ENCODE measurements at regions not wholly inside any gene's neighbourhood (a gene's known extent, or its start where the extent isn't known, plus 50 kb on each side); places are given as distances from the start of the nearest gene placed in this dataset.
"Not testable (repeated sequence)": the region's sequence is repeated elsewhere in the genome, so short reads cannot be mapped to it uniquely, and the experiment has no call there.

DNA sequence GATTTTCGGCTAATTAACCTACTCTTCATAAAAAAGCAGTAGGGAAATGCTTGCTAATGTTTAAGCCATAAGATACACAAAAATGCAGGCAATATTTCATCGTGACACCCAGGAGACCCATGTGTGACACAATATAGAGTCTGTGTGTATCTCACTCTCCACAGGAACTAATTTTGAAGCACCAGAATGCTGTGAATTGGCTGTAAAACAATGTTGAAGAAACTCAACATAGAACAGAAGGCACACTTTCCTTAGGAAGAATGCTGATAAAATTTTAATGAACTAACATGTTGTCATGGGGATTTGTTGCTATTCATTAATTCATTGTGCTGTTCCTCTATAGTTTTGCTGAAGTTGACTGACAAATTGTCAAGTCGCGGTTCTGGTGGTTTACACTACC is 249.4 kb upstream of the TFAP2D start:
- DNase-seq (ENCODE audit: low read depth in 2 of 2) = no peak

DNA sequence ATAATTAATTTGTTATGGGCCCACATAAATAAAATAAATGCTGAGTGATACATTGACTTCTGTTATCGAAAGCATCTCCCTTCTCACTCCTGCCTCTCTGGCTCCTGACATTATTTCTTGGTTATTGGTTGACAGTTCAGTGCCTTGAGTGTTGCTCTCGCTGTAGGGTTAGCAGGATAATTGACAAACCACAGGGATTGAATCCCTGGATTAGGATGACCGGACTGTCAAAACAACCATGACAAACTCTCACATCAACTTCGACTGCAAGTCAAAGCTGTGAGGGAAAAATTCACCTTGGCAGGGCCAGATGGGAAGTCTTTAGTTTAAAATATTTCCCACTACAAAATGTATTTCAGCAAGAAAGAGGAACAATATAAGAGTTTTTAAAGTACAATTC is 245.4 kb upstream of the TFAP2D start:
- no peak for DNase-seq (ENCODE audit: low read depth in 2 of 2)

DNA sequence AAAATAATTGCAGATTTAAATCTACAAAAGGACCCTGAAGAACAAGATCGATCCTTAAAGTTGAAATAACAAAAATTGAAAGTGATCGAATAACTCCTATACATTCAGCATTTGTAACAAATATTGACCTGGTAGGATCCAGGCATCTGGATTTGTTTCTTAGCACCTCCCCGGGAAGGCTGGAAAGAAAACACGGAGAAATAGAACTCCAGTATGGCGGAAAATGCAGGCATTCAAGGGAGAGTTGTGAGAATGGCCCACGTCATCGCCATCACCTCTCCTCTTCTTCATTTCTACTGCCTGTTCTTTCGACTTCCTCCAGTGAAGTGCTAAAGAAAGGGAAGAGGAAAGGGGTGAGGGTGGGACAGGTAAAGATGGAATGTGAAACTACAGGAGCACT is 242.3 kb upstream of the TFAP2D start:
- DNase-seq (ENCODE audit: low read depth in 2 of 2) = no peak

DNA sequence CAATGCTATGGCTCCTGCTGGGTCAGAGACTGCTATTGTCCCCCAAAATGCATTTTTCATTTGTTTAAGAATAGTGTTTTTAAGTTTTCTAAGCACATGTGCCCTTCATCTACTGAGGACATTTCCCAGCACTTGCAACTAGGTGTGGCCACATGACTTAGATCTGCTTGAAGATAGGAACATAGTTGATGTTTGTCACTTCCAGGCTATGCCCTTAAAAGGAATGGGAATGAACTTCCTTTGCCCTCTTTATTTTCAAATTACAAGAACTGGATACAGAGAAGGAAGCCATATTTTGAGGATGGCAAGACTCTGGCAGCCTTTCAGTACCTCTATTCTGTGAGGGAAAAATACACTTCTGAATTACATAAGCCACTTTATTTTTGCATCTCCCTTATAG is 203.0 kb upstream of the TFAP2D start:
- DNase-seq (ENCODE audit: low read depth in 2 of 2) = no peak

DNA sequence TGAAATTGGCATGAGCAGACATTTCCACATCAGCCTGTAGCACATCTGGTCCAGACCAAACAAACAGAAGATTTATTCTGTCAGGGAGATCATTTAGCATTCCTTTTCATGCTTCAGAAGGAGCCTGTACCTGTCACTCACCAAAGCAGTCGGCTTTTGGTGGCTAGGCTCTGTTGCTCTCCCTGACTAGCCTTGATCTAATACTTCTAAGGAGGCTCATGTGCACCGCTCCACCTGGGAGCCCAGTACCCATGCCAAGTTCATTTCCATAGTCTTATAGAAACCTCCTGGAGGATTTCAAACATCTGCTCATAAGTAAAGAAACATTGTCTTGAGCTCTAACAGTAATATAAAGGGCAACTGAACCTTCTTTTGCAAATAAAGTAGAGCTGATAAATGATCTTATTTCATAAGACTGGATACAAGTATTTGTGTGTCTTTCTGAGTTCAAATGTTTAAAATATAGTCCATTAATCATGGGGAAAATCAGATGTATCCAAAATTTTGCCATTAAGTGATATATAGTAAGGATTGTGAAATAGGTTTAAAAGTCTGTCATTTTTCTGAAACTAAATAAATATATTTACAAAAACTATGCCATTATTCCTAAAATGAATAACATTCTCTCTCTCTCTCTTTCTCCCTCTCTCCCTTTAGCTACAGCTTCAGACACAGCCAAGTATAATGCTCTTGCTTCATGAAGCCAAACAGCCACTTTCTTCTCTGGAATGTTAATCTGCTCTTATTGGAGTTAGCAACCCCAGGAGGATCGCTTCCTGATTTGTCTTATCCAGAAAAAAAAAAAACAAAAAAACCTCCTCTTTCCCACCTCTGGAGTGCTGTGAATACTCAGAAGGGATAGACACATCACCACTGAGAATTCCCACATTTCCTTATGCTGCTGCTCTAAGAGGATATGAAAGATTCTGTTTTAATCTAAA is 192.7 kb upstream of the TFAP2D start:
- DNase-seq (ENCODE audit: low read depth in 2 of 2) = no peak

DNA sequence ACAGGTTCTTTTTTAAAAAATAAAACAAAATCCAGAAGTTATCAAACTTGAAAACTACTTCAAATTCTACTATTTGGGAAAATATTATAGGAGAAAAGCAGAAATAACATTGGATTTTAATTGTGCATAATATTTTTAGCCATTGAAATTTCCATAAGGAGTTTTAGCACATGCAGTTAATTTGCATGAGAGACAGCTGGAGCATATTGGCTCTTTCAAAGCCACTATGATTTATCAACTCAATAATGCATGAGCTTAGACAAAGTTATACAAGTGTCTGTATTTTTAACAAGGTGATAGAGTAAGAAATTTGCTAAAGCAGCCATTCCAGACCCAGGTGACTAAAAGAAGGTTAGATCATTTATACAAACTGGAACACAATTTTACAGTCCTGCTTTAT is 189.0 kb upstream of the TFAP2D start:
- no peak for DNase-seq (ENCODE audit: low read depth in 2 of 2)

DNA sequence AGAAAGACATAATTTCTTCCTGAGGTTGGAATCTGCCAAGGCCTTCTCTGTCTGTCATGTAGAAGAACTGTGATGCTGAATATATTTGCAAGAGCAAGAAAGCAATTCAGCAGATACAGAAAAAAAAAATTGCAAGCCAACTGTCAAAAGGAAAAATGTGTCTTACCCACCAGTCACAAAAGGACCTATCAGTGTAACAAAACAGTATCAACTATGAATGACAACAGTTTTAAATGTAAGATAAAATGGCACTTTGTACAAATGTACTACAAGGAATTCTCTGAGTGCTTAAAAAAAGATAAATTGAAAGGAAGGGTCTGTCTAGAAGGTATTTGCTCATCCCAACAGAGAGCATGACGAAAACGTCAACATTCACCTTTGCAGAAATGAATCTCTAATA is 185.3 kb upstream of the TFAP2D start:
- no peak for DNase-seq (ENCODE audit: low read depth in 2 of 2)

DNA sequence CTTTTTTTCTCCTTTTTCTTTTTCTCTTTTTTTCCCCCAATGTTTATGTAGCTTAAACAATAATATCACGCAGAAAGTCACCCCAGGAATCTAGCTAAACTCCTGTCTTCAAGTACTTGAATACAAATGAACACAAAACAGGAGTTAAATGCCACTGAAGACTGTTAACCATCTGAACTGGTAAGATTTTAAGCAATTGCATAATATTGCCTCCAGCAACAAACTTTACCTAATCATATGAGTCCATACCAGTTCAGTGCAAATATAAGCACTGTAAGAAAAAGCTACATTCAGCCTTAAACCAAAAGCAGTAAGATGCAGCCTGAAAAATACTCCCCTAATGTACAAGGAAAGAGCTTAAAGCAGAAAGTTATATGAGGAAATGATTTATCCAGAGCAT is 173.9 kb upstream of the TFAP2D start:
- no peak for DNase-seq (ENCODE audit: low read depth in 2 of 2)

DNA sequence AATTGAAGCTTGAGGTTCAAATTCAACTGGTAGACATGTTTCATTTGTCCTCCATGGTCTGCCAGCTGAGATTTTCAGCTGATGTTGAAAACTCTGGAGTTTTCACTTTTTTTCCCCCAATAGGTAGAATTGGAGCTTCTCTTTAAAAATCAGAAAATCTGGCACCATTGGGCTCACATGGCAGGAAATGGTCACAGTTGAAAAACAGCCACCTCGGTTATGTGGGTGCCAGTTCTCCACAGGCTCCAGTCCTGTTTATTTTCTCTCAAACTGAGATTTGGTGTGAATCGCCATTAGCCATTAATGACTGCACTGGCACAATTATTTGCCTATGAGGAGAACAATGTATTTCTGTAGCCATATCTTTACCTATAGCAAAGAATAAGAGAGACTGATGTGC is 171.4 kb upstream of the TFAP2D start:
- DNase-seq (ENCODE audit: low read depth in 2 of 2) = no peak

DNA sequence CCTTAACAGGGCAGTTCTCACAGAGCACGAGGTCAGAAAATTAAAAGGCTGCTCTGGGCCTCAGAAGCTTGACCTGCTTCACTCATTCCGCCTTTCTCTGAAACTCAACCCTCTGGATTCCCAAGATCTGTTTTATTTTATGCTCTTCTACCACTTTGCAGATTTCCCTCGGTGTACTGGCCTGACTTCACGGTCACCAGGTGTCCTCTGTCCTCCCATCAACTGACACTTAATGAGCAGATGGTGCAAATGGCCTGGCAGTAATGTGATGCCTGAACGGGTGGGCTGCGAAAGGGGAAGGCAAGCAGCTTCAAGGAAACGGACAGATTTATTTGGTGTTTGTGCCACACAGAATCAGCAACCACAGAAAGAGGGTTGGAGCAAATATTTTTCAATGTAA is 169.7 kb upstream of the TFAP2D start:
- no peak for DNase-seq (ENCODE audit: low read depth in 2 of 2)

DNA sequence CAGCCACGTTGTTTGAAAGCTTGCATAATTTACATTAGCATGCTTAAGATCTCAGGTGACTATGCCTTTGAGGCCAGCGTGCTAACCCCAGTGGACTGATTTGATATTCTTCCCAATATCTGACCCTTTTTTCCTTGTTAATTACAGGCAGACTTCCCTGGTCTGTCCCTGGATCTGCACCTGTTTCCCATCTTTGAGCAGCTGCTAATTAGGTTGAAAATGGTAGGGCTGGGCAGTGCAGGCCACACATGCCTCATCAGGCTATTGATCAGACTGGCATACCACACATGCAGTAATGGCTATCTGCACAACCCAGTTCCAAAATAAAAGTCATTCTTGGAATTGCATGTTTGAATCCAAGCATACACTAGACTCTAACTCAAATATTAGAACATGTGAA is 164.3 kb upstream of the TFAP2D start:
- no peak for DNase-seq (ENCODE audit: low read depth in 2 of 2)

DNA sequence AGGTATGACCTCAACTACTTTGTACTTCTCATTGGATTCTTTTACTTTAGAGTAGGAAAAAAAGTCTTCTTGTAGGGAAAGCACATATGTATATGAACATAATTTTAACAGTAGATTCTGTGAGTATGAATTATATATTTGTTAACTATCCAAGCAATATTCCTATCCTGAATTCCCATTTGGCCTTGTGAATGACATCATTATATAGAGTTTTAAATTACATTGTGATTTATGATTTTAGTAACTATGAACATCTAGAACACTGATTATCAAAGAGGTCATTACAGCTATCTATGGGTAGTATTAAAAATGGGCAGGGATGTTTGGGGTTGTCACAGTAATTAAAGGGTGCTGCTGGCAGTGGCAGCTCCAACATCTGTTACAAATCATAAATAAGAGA is 163.9 kb upstream of the TFAP2D start:
- no peak for DNase-seq (ENCODE audit: low read depth in 2 of 2)

DNA sequence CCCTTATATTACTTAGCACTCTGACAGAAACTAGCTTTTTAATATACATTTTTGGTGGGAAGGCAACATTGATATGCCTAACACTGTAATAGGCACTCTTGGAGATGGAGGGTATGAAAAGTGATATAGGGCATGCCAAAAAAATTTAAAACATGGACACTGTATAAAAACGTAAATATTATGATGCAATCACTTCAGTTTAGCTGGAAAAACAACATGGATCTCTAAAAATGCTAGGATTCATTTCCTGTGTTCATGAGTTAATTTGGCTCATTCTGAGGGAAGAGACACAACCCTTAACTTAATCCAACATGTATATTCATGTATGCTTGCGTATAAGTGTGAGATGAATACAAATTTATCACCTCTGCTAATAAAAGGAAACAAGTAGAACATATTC is 157.3 kb upstream of the TFAP2D start:
- DNase-seq (ENCODE audit: low read depth in 2 of 2) = no peak

DNA sequence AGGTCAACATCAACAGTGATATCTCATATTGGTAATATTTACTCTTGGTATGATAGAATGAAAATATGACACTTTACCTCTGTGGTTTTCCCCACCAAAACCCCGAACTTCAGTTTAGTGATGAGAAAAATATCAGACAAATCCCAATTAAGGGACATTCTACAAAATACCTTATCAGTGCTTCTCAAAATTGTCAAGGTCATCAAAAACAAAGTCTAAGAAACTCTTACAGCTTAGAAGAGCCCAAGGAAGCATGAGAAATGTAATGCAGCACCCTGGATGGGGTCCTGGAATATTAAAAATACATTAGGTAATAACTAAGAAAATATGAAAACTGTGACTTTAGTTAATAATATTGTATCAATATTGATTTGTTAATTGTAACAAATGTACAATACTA is 148.3 kb upstream of the TFAP2D start:
- DNase-seq (ENCODE audit: low read depth in 2 of 2) = no peak

DNA sequence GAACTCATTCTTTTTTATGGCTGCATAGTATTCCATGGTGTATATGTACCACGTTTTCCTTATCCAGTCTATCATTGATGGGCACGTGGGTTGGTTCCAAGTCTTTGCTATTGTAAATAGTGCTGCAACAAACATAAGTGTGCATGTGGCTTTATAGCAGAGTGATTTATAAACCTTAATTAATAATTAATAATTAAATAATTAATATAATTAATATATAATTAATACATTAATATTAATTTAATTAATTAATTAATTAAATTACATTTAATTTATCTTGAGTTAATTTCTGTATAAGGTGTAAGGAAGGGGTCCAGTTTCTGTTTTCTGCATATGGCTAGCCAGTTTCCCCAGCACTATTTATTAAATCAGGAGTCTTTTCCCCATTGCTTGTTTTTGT is 142.1 kb upstream of the TFAP2D start:
- not testable (repeated sequence) for DNase-seq (ENCODE audit: low read depth in 2 of 2)

DNA sequence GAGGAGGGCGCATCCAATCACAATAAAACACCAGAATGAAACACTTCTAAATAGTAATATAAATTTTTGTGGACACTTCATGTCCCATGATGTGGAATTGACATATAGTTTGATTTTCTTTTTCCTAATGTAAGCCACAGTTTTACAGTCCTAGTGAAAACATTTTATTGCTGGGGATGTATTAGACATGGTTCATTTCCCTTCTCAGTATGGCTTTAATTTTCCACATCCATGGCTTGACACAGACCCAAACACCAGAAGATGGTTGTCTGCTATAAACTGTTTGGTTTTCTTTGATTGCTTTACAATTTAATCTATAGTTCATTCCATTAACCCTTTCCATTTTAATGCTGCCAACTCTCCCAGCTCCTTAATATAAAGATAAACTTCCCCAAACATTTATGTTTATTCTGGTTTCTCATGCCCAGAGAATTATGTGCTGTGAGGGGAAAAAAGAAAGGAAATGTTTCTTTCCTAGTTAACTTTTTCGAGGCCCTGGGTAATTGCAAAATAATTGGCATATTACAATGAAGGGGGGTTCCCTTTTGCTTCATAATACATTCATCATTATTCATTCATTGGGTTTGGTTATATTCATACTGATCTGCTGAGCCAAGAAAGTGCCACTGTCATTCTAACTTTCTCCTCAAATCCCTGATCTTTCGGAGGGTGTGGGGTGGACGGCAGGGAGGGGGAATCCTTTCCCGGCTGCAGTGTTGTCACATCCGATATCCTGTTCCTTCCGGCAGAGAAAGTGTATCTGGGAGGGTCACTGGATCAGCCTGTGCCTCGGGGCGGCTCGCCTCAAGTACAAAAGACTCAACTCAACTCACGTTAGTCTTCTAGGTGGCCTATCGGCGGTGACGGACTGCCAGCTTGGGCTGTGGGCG is 127.6 kb upstream of the TFAP2D start:
- DNase-seq (ENCODE audit: low read depth in 2 of 2) = no peak

DNA sequence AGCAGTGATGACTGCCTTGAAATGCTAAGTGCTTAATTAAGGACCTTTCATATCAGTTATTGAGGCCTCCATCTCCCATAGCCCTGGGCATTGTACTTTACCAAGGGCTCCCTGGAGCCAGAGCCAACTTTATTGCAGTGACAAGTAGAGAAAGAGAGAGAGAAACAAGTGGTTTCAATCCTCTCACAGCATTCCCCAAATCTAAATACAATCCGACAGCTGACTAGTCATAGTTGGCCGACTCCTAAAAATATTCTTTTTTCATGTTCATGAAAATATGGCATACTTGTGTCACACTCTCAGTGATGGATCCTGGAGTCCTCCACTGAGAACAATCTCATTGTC is 127.0 kb upstream of the TFAP2D start:
- DNase-seq (ENCODE audit: low read depth in 2 of 2) = no peak

DNA sequence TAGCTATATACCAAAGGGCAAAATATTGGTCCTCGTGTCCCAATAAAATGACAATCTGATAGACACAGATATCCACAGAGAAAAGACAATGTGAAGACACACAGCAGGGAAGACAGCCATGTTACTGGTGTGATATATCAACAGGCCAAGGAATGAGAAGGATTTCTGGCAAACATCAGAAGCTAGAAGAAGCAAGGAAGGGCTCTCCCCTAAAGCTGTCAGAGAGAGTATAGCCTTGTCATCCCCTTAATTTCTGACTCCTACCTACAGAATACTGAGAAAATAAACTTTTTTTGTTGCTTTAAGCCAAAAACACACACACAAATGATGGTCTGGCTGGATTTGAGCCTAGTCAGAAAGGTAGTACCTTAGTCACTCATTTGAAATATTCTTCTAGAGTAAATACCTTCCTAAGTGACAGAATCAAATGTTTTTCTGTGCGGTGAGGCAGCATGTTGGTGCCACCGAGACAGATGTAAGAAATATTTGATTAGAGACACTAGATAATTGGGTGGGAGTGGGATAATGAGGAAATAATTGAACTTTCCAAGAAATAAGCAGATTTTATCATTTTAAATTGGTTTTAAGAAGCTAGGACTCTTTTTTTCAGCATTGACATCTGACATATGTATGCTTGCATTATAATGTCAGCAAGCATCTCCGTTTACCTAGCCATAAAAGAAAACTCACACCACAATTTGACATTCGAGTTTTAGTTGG is 123.4 kb upstream of the TFAP2D start:
- DNase-seq (ENCODE audit: low read depth in 2 of 2) = no peak

DNA sequence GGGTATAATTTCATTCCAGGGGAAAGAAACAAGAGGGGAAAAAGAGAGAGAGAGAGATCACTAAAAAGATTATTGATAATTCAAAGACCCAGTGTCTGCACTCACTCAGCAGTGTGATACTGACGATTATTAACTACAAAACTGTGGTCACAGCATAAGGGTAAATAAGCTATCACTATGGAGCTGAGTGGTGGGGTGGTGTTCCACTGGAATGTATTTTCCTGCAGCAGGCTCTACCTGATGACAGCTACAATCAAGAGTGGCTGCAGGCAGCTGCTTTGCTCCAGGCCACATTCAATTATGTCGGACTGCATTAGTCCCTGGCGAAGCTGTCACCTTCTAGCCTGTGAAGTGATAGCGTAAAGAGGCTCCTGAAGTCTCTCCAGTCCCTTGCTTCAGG is 122.2 kb upstream of the TFAP2D start:
- DNase-seq (ENCODE audit: low read depth in 2 of 2) = no peak

DNA sequence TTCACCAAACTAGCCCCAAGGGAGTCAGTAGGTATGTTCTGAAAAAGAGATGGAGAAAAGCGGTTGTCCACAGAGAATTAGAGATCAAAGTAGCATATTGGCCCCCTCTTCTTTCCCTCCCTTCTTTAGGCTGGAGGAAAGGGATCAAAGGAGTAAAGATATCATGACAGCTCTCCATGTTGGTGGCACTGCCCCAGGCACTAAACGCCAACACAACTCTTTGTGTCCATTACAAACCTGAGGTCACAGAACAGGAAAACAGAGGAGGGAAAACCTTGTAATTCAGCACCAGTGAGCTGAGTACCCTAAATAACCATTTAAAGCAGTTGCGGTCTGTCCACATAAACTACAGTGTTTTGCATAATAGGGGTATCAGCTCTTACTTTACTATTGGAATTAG is 113.0 kb upstream of the TFAP2D start:
- no peak for DNase-seq (ENCODE audit: low read depth in 2 of 2)

DNA sequence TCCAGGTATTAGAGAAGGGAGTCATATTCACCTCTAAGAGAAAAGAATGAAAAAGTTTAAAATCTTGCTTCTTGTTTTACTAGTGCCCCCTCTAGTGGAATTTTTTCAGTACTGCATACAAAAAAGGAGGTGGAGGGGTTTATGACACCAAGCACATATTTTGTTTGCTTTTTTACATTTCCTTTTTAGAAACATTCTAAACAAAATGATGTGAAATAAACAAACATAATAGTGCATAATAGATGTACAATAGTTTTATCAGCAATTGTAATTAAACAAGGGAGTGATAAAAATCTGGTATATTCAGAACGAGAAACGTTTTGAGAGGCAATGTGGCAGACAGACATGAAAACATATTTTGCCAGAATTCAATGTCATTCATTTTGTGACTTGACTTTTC is 111.0 kb upstream of the TFAP2D start:
- peak in 1 of 2 experiments; percentile 1 for DNase-seq (ENCODE audit: low read depth in 2 of 2)

DNA sequence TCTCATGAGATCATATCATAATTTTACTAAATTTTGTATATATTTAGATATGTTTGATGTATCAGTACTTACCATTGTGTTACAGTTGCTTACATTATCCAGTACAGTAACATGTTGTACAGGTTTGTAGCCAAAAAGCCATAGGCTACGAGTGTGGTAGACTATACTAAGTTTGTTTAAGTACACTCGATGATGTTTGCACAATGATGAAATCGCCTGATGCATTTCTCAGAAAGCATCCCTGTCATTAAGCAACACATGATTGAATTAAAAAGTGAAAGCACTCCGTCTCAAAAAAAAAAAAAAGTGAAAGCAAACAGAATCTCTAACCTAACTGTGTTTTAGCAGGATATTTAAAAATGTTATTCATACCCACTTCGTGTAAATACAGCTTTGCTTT is 104.9 kb upstream of the TFAP2D start:
- no peak for DNase-seq (ENCODE audit: low read depth in 2 of 2)

Data from fibroblast of skin of left biceps (primary cell).